Sigmoid colon (tissue), 6 donors: ENCODE measurements at regions not wholly inside any gene's neighbourhood (a gene's known extent, or its start where the extent isn't known, plus 50 kb on each side); places are given as distances from the start of the nearest gene placed in this dataset.

Experiments used
- DNase-seq: peaks from one replicate; pipeline ENCODE4 v3.0.0-alpha.2; 2019
- H3K27ac ChIP-seq, 4 donors: fragments of 200-600 bp; sonication (generic); one replicate each; pipeline ENCODE4 v1.5.1; 2016 to 2019; ENCODE audit warnings: mild to moderate bottlenecking in 1 of 4
- H3K27me3 ChIP-seq, 3 donors: fragments of 200-600 bp; sonication (generic); one replicate each; pipeline ENCODE4 v1.5.1; 2019; ENCODE audit warnings: mild to moderate bottlenecking in 1 of 3
- H3K36me3 ChIP-seq, 4 donors: fragments of 200-600 bp; sonication (generic); one replicate each; pipeline ENCODE4 v1.5.1; 2016 to 2019
- H3K4me1 ChIP-seq, 4 donors: fragments of 200-600 bp; sonication (generic); one replicate each; pipeline ENCODE4 v1.5.1; 2017 to 2019
- H3K4me3 ChIP-seq, 4 donors: fragments of 200-600 bp; sonication (generic); one replicate each; pipeline ENCODE4 v1.5.1; 2017 to 2019; ENCODE audit warnings: mild to moderate bottlenecking in 2 of 4, moderate library complexity in 1 of 4
- H3K9me3 ChIP-seq, 4 donors: fragments of 200-600 bp in 3 of 4; sonication (generic) in 3 of 4; one replicate each; pipeline versions ENCODE4 v1.5.1 to v1.6.1; 2013 to 2019
- EP300 ChIP-seq, 4 donors: sonication (generic); formaldehyde crosslinking; IDR thresholded peaks; one replicate each; pipeline ENCODE4 v1.6.1; 2017; ENCODE audit warnings: antibody characterized with exemption in 4 of 4
- POLR2A ChIP-seq, 2 donors: fragments of 450-650 bp; IDR thresholded peaks; one replicate each; pipeline ENCODE4 v1.6.1; 2016; ENCODE audit warnings: antibody characterized with exemption in 2 of 2, mild to moderate bottlenecking in 2 of 2, moderate library complexity in 2 of 2
- POLR2AphosphoS5 ChIP-seq, 4 donors: sonication (generic); formaldehyde crosslinking; IDR thresholded peaks; one replicate each; pipeline ENCODE4 v1.6.1; 2017; ENCODE audit warnings: antibody characterized with exemption in 4 of 4
- WGBS, 2 donors: extraction: QIAGEN DNeasy Blood & Tissue Kit; methylation state at CpG; one replicate each; pipeline ENCODE4 v1.1.7; 2013; 5-methylcytosine and 5-hydroxymethylcytosine counted together
- intact Hi-C: fragments of 100-400 bp; cut with DNase I; formaldehyde crosslinking; loops from one replicate; pipeline ENCODE4 v1.15.1; 2023
- TF ChIP-seq, protein P1 (sequence below), 4 experiments: fragments of 450-650 bp in 3 of 4; fragments of 200-600 bp in 1 of 4; IDR thresholded peaks; one replicate each; pipeline ENCODE4 v1.5.1; 2016 to 2019; ENCODE audit warnings: antibody characterized with exemption in 4 of 4, mild to moderate bottlenecking in 3 of 4, moderate library complexity in 2 of 4
- donor health status: healthy with polysubstance abuse.
- donor health status: healthy.

DNA sequence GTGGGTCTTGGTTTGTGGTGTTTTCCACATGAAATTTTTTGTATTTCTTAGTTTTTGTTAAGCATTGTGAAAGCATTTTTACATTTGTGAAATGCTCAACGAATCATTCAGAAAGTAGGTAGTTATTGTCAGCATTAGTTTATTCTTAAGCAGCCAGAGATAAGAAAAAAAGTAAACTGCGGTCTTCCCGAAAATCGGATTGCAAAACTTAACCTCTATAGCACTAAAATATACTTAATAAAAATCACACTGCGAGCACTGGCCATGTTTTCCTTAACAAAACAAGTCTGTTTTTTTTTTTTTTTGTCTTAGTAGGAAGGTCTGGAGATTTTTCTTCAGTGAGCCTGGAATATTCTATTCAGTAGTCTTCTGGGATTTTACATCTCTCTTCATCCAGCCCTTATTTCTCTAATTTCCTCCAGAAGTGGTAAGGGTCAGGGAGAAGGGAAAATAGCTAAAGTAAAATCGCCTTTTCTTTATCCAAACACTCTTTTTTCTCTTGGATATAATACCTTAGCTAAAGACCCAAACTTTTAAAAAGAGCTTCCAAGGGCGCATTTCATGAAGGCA is 289.9 kb downstream of the DMAC1 start:
- Histone ChIP-seq H3K27me3 (no peaks in the 10 kb centered on the region), H3K4me3 (no peak overlapping the region), H3K9me3 (no peaks in the 10 kb centered on the region), H3K27ac (no peak overlapping the region), H3K4me1 (no peaks in the 10 kb centered on the region), H3K36me3 (no peaks in the 10 kb centered on the region)
- no peak for DNase-seq
- intact Hi-C loops = no loop called here
- WGBS, 2 donors = 83 to 90% methylated on average over 7 of the region's 7 CpGs
- TF ChIP-seq, protein P1, sequence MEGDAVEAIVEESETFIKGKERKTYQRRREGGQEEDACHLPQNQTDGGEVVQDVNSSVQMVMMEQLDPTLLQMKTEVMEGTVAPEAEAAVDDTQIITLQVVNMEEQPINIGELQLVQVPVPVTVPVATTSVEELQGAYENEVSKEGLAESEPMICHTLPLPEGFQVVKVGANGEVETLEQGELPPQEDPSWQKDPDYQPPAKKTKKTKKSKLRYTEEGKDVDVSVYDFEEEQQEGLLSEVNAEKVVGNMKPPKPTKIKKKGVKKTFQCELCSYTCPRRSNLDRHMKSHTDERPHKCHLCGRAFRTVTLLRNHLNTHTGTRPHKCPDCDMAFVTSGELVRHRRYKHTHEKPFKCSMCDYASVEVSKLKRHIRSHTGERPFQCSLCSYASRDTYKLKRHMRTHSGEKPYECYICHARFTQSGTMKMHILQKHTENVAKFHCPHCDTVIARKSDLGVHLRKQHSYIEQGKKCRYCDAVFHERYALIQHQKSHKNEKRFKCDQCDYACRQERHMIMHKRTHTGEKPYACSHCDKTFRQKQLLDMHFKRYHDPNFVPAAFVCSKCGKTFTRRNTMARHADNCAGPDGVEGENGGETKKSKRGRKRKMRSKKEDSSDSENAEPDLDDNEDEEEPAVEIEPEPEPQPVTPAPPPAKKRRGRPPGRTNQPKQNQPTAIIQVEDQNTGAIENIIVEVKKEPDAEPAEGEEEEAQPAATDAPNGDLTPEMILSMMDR (IDR thresholded peaks at IDR 0.05) = no peak
- TF ChIP-seq POLR2A (IDR thresholded peaks at IDR 0.05) (no peak), POLR2AphosphoS5 (IDR thresholded peaks at IDR 0.05) (no peak), EP300 (IDR thresholded peaks at IDR 0.05) (no peak)

- Histone ChIP-seq H3K27me3 (no peaks in the 10 kb centered on the region), H3K4me1 (no peaks in the 10 kb centered on the region), H3K9me3 (no peaks in the 10 kb centered on the region), H3K4me3 (no peak overlapping the region), H3K36me3 (no peaks in the 10 kb centered on the region), H3K27ac (no peak overlapping the region)
- no peak for DNase-seq
- 84 to 87% methylated on average over 1 of the region's 1 CpG for WGBS, 2 donors
- TF ChIP-seq POLR2AphosphoS5 (IDR thresholded peaks at IDR 0.05) = no peak
- TF ChIP-seq EP300 (IDR thresholded peaks at IDR 0.05) = no peak
- no peak for TF ChIP-seq POLR2A (IDR thresholded peaks at IDR 0.05)
- TF ChIP-seq, protein P1 (IDR thresholded peaks at IDR 0.05) = no peak
- intact Hi-C loops = no loop called here
Measured at GRCh38 chr9:7508516-7508915, 291.1 kb downstream of the DMAC1 start.

DNA sequence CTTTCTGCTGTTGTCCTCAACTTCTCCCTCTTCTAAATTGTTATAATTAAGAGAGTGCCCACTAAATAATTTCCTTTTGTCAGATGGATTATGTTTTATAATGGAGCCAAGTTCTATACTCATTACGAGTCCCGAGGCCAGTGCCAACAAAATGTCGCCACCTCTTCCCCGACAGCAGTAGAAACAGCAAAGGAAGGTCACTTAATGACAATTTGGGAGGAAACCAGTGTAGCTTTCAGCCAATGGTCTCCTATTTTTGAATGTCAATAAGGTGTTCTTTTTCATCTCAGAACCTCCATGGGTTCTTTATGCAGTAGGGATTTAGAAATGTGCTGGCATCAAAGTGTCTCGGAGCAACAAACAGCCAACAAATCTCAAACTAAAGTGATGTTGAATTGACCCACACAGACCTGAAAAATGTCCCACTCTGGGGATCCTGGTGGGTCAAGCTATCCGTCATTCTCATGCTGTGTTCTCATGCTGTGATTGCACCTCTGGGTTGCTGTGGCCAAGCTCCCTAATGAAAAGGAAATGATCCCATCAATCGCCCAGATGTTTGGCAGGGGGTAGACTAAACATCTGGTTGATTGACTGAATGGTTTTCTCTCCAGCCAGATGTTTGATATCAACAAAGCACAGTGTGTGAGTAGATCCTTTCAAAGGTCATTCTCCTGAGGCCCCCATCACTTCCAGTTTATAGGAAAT is 291.9 kb downstream of the DMAC1 start:
- DNase-seq = no peak
- no peaks in the 10 kb centered on the region for H3K9me3 ChIP-seq
- intact Hi-C loops = no loop called here
- no peaks in the 10 kb centered on the region for H3K27me3 ChIP-seq
- H3K27ac ChIP-seq = no peak overlapping the region
- TF ChIP-seq EP300 (IDR thresholded peaks at IDR 0.05) (no peak), POLR2AphosphoS5 (IDR thresholded peaks at IDR 0.05) (no peak), POLR2A (IDR thresholded peaks at IDR 0.05) (no peak)
- TF ChIP-seq, protein P1 (IDR thresholded peaks at IDR 0.05) = no peak
- H3K4me3 ChIP-seq = no peak overlapping the region
- no peaks in the 10 kb centered on the region for H3K4me1 ChIP-seq
- no peaks in the 10 kb centered on the region for H3K36me3 ChIP-seq
- 90% methylated on average over 7 of the region's 7 CpGs for WGBS, 2 donors

DNA sequence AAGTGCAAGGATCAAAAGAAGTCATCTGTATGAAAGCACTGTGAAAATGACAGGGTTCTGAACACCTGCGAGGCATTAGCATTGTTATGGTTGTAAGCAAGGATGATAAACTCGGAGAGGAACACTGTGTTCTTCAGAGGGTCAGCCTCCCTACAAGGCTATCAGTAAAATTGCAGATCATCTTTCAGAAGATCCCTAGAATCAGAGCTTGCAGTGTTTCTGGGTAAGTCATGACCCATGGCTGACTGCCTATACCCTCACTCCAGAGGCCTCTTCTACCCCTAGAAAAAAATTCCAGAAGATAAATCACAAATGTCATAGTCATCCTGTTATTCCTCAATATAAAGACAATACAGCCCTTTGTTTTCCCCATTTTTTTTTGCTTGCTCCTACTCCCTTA is 292.6 kb downstream of the DMAC1 start:
- WGBS, 2 donors = 82 to 91% methylated on average over 2 of the region's 2 CpGs
- intact Hi-C loops = no loop called here
- no peak overlapping the region for H3K4me3 ChIP-seq
- no peaks in the 10 kb centered on the region for H3K4me1 ChIP-seq
- no peaks in the 10 kb centered on the region for H3K9me3 ChIP-seq
- no peak overlapping the region for H3K27ac ChIP-seq
- TF ChIP-seq EP300 (IDR thresholded peaks at IDR 0.05) (no peak), POLR2A (IDR thresholded peaks at IDR 0.05) (no peak), POLR2AphosphoS5 (IDR thresholded peaks at IDR 0.05) (no peak)
- TF ChIP-seq, protein P1 (IDR thresholded peaks at IDR 0.05) = no peak
- DNase-seq = no peak
- no peaks in the 10 kb centered on the region for H3K27me3 ChIP-seq
- H3K36me3 ChIP-seq = no peaks in the 10 kb centered on the region
